ENCODE measurements at regions not wholly inside any gene's neighbourhood (a gene's known extent, or its start where the extent isn't known, plus 50 kb on each side); places are given as distances from the start of the nearest gene placed in this dataset.

DNA sequence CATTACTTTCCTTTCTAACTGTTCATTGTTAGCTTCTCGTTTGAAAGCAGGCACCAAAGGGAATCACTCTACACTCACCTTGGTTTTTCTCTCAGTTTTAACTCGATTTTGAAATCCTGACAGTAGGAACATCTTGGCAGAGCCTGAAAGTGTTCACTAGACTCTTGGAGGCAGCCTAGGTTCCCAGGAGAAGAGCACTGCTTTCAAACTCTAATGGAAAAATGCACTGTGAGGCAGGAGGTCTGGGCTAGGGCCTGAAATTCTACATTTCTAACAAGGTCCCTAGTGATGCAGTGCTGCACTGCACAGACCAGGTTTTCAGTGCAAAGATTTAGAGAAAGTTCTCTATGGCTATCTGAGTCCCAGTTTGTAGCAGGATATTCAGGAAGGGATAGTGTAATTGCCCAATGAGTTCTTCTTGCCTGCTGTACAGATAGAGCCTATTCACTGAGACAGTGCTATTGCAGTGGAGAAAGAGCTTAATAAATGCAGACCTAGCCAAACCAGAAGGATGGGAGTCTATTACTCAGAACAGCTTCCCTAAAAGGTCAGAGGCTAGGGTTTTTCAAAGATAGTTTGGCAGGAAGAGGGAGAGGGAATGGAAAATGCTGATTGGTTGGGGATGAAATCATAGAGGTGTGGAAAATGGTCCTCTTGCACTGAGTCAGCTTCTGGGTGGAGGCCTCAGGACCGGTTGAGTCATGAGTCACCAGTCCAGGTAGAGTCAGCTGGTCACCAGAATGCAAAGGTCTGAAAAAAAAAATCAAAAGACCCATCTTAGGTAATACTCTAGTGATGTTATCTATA lies 153.9 kb downstream of the GPBP1 start:
- no peaks in the 10 kb centered on the region for H3K9me3 ChIP-seq
- H3K4me3 ChIP-seq: no peak overlapping the region
- H3K27ac ChIP-seq: no peak overlapping the region
- H3K4me1 ChIP-seq (replicated peaks): no peaks in the 10 kb centered on the region
- DNase-seq (ENCODE audit: low spot score): no peak
- TF ChIP-seq POLR2AphosphoS5 (IDR thresholded peaks at IDR 0.05): no peak
- TF ChIP-seq, protein P1, sequence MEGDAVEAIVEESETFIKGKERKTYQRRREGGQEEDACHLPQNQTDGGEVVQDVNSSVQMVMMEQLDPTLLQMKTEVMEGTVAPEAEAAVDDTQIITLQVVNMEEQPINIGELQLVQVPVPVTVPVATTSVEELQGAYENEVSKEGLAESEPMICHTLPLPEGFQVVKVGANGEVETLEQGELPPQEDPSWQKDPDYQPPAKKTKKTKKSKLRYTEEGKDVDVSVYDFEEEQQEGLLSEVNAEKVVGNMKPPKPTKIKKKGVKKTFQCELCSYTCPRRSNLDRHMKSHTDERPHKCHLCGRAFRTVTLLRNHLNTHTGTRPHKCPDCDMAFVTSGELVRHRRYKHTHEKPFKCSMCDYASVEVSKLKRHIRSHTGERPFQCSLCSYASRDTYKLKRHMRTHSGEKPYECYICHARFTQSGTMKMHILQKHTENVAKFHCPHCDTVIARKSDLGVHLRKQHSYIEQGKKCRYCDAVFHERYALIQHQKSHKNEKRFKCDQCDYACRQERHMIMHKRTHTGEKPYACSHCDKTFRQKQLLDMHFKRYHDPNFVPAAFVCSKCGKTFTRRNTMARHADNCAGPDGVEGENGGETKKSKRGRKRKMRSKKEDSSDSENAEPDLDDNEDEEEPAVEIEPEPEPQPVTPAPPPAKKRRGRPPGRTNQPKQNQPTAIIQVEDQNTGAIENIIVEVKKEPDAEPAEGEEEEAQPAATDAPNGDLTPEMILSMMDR (IDR thresholded peaks at IDR 0.05): no peak
- TF ChIP-seq POLR2A (IDR thresholded peaks at IDR 0.05): no peak
- H3K36me3 ChIP-seq: no peaks in the 10 kb centered on the region
- intact Hi-C loops (cut with DNase I): loop anchor here (10.0 kb wide), 1 partner anchor 157 kb away; the partner anchor contains the start of gene ACTBL2
- 69% methylated on average over 3 of the region's 3 CpGs for WGBS
- H3K27me3 ChIP-seq (replicated peaks; ENCODE audit: insufficient read depth): no peaks in the 10 kb centered on the region

DNA sequence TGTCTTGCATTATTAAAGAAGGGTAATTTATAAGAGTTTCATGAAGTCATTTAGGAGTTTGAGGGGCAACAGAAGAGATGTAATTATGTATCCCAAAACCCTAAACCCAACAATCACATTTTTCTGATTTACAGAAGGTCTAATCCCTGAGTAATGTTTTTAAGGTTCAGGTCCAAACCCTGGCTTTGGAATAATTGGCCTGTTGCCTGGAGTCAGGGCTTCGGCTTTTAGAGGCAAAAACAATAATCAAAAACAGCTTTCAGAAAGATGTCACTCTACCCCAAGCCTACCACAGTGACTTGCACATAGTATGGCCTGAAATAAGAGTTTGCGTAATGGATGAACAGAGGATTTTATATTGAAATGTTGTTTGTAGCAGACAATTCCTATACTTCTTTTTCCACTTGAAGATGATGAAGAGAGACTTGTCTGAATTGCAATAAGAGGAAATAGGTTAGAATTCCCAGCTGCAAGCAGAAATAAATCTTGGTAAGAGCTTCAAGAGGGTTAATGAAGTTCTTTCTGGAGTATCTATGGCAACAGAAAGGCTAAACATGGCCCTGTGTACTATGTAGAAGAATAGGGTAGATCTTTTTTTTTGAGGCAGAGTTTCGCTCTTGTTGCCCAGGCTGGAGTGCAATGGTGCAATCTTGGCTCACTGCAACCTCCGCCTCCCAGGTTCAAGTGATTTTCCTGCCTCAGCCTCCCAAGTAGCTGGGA lies 152.0 kb downstream of the GPBP1 start:
- Histone ChIP-seq H3K9me3 (no peaks in the 10 kb centered on the region), H3K36me3 (no peaks in the 10 kb centered on the region), H3K27ac (no peak overlapping the region), H3K27me3 (replicated peaks; ENCODE audit: insufficient read depth) (no peaks in the 10 kb centered on the region), H3K4me1 (replicated peaks) (no peaks in the 10 kb centered on the region), H3K4me3 (no peak overlapping the region)
- 84% methylated on average over 4 of the region's 4 CpGs for WGBS
- DNase-seq (ENCODE audit: low spot score): no peak
- TF ChIP-seq POLR2AphosphoS5 (IDR thresholded peaks at IDR 0.05) (no peak), POLR2A (IDR thresholded peaks at IDR 0.05) (no peak)
- TF ChIP-seq, protein P1 (IDR thresholded peaks at IDR 0.05): no peak
- intact Hi-C loops (cut with DNase I): loop anchor here (10.0 kb wide), 1 partner anchor 159 kb away; the partner anchor contains the start of gene ACTBL2

DNA sequence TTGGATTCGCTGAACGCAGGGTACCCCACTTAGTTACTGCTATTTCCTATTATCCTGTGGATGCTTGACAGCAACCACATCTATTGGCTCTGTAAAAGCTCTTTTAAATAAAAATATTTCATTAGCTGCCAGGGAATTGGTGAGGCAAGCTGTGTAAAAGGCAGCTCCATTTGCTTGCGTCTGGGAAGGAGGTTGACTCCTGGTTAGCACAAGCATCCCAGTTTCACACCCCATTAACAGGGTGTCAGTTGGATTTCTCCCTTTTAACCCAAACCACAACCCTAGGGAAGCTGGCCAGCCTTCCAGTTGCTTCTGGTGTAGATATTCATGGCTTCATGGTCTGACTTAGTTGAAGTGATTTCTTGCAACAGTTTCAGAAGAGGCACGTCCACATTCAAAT lies 151.0 kb downstream of the GPBP1 start:
- no peak overlapping the region for H3K27ac ChIP-seq
- no peak overlapping the region for H3K4me3 ChIP-seq
- no peaks in the 10 kb centered on the region for H3K9me3 ChIP-seq
- TF ChIP-seq POLR2A (IDR thresholded peaks at IDR 0.05) (no peak), POLR2AphosphoS5 (IDR thresholded peaks at IDR 0.05) (no peak)
- TF ChIP-seq, protein P1 (IDR thresholded peaks at IDR 0.05): no peak
- H3K4me1 ChIP-seq (replicated peaks): no peaks in the 10 kb centered on the region
- H3K27me3 ChIP-seq (replicated peaks; ENCODE audit: insufficient read depth): no peaks in the 10 kb centered on the region
- 64% methylated on average over 4 of the region's 4 CpGs for WGBS
- no peaks in the 10 kb centered on the region for H3K36me3 ChIP-seq
- intact Hi-C loops (cut with DNase I): loop anchor here (10.0 kb wide), 1 partner anchor 160 kb away; the partner anchor contains the start of gene ACTBL2
- DNase-seq (ENCODE audit: low spot score): no peak

DNA sequence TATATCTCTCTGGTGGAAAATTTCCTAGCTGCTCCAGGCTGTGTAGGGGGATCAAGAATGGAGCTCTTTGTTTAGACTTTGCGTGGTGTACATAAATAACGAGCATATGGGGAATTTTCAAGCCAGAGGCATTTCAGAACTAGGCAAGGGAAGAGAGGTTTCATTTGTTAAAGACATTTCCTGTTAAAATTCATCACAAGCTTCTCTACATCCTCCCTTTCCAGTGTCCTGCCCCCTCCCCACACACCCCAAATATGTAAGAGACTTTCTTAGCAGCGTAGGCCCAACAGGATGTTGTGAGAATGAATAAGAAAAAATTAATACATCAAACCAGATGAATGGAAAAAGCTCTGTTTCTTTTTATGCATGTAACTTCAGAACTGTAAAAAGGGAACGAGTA lies 150.3 kb downstream of the GPBP1 start:
- Histone ChIP-seq H3K9me3 (no peaks in the 10 kb centered on the region), H3K36me3 (no peaks in the 10 kb centered on the region), H3K27me3 (replicated peaks; ENCODE audit: insufficient read depth) (no peaks in the 10 kb centered on the region), H3K4me1 (replicated peaks) (no peaks in the 10 kb centered on the region), H3K27ac (no peak overlapping the region), H3K4me3 (no peak overlapping the region)
- intact Hi-C loops (cut with DNase I): loop anchor here (10.0 kb wide), 1 partner anchor 161 kb away; the partner anchor contains the start of gene ACTBL2
- WGBS: 61% methylated on average over 4 of the region's 4 CpGs
- TF ChIP-seq POLR2AphosphoS5 (IDR thresholded peaks at IDR 0.05) (no peak), POLR2A (IDR thresholded peaks at IDR 0.05) (no peak)
- TF ChIP-seq, protein P1 (IDR thresholded peaks at IDR 0.05): no peak
- DNase-seq (ENCODE audit: low spot score): no peak

Measured in prostate gland (tissue), 2 donors.